A549 (cell line): ENCODE measurements at regions not wholly inside any gene's neighbourhood (a gene's known extent, or its start where the extent isn't known, plus 50 kb on each side); places are given as distances from the start of the nearest gene placed in this dataset.

ENCODE experiments used
- CTCF ChIP-seq: fragments of >200 bp; sonication (Bioruptor Twin); formaldehyde crosslinking; IDR thresholded peaks from 3 replicates; pipeline ENCODE4 v1.5.1; 2016
- ELK1 ChIP-seq: fragments of 150-350 bp; IDR thresholded peaks from 2 replicates; pipeline ENCODE4 v1.6.1; 2014; ENCODE audit warnings: low read depth, mild to moderate bottlenecking, low read length
- EP300 ChIP-seq, 2 experiments: fragments of >200 bp; sonication (Bioruptor Twin); formaldehyde crosslinking; IDR thresholded peaks; 2 replicates in 1 of 2; 3 replicates in 1 of 2; pipeline ENCODE4 v1.6.1; 2016 to 2017
- KDM5A ChIP-seq: fragments of 200-600 bp; sonication (generic); IDR thresholded peaks from 2 replicates; pipeline ENCODE4 v1.6.1; 2016; ENCODE audit warnings: antibody characterized with exemption, mild to moderate bottlenecking
- MYC ChIP-seq: IDR thresholded peaks from 2 replicates; pipeline ENCODE4 v1.6.1; 2012; ENCODE audit warnings: mild to moderate bottlenecking, inconsistent platforms, low read length, improper control_type of control experiment, borderline replicate concordance
- POLR2A ChIP-seq: IDR thresholded peaks from 2 replicates; pipeline ENCODE4 v1.6.1; 2012; ENCODE audit warnings: mild to moderate bottlenecking, low read length
- RFX5 ChIP-seq: fragments of 450-650 bp; IDR thresholded peaks from 2 replicates; pipeline ENCODE4 v1.7.1; 2014; ENCODE audit warnings: antibody characterized with exemption, mild to moderate bottlenecking, moderate library complexity
- SMC3 ChIP-seq: fragments of >200 bp; sonication (Bioruptor Twin); formaldehyde crosslinking; IDR thresholded peaks from 3 replicates; pipeline ENCODE4 v1.6.1; 2018; ENCODE audit warnings: inconsistent platforms

- TF ChIP-seq EP300 (IDR thresholded peaks at IDR 0.05) = no peak
- TF ChIP-seq CTCF = no peak
- TF ChIP-seq MYC = no peak
- TF ChIP-seq ELK1 = no peak
- TF ChIP-seq SMC3 = no peak
- no peak for TF ChIP-seq KDM5A
- no peak for TF ChIP-seq POLR2A
- no peak for TF ChIP-seq RFX5
Observed at GRCh38 chr1:831522-831921, 92.2 kb upstream of the SAMD11 start.
